Kidney (tissue), 13 donors: ENCODE measurements at regions not wholly inside any gene's neighbourhood (a gene's known extent, or its start where the extent isn't known, plus 50 kb on each side); places are given as distances from the start of the nearest gene placed in this dataset.

Source experiments
- DNase-seq, 5 donors: peaks; one replicate each; pipeline ENCODE4 v3.0.0-alpha.2; 2013 to 2020
- FAIRE-seq: peaks from 2 replicates; lab custom pipeline; 2012; peaks lifted over from hg19 to GRCh38; lab: Jason Lieb, UNC
- H3K27ac ChIP-seq, 2 donors: one replicate each; pipeline ENCODE4 v1.7.0; 2013; ENCODE audit warnings: low read depth in 2 of 2, low read length in 2 of 2, inconsistent platforms in 1 of 2
- H3K27me3 ChIP-seq: one replicate; pipeline ENCODE4 v1.7.1; 2013; ENCODE audit warnings: low read length, inconsistent platforms; ENCODE audit not compliant: control insufficient read depth, insufficient read depth
- H3K36me3 ChIP-seq, 3 donors: one replicate each; pipeline versions ENCODE4 v1.7.0 to v1.7.1; 2013; ENCODE audit warnings: low read length in 3 of 3, control low read depth in 1 of 3, inconsistent platforms in 1 of 3; ENCODE audit not compliant: insufficient read depth in 3 of 3, control insufficient read depth in 2 of 3
- H3K4me1 ChIP-seq, 3 donors: one replicate each; pipeline versions ENCODE4 v1.7.0 to v1.7.1; 2013; ENCODE audit warnings: low read length in 3 of 3, inconsistent platforms in 1 of 3, low read depth in 1 of 3; ENCODE audit not compliant: control insufficient read depth in 2 of 3, insufficient read depth in 2 of 3
- H3K4me3 ChIP-seq, 3 donors: one replicate each; pipeline versions ENCODE4 v1.7.0 to v1.8.1; 2013; ENCODE audit warnings: low read length in 3 of 3, control low read depth in 1 of 3, inconsistent platforms in 1 of 3
- H3K9ac ChIP-seq, 3 donors: one replicate each; pipeline versions ENCODE4 v1.7.0 to v1.7.1; 2013; ENCODE audit warnings: low read length in 3 of 3, control low read depth in 1 of 3, inconsistent platforms in 1 of 3
- H3K9me3 ChIP-seq, 3 donors: one replicate each; pipeline versions ENCODE4 v1.7.0 to v1.7.1; 2013; ENCODE audit warnings: low read length in 3 of 3, control low read depth in 1 of 3, inconsistent platforms in 1 of 3; ENCODE audit not compliant: control insufficient read depth in 2 of 3, insufficient read depth in 1 of 3
- CTCF ChIP-seq: IDR thresholded peaks from 3 replicates; pipeline ENCODE4 v1.5.1; 2012; ENCODE audit warnings: mild to moderate bottlenecking, moderate library complexity, borderline replicate concordance; ENCODE audit not compliant: insufficient read depth; ENCODE audit errors: extremely low read depth
- intact Hi-C: fragments of 100-400 bp; cut with DNase I; formaldehyde crosslinking; loops from one replicate; pipeline ENCODE4 v1.11.1; 2022
- donor health status: control.
- donor health status: control.
- donor health status: control.
- donor health status: control.
- donor health status: control.
- donor health status: DM: yes; HTN: yes; CAD: no.
- donor health status: Normal renal cell carcinoma (clear cell type).

GRCh38 chr6:113709936-113710509 lies 147.1 kb upstream of the MARCKS start:
- no peak for TF ChIP-seq CTCF
- intact Hi-C loops = no loop called here
- no peak for FAIRE-seq
- H3K36me3 ChIP-seq = no peaks in the 10 kb centered on the region
- no peaks in the 10 kb centered on the region for H3K27me3 ChIP-seq
- no peak for DNase-seq
- H3K4me3 ChIP-seq = no peak overlapping the region
- no peak overlapping the region for H3K9ac ChIP-seq
- H3K4me1 ChIP-seq = no peaks in the 10 kb centered on the region
- no peaks in the 10 kb centered on the region for H3K9me3 ChIP-seq
- no peak overlapping the region for H3K27ac ChIP-seq

GRCh38 chr6:113713665-113714064 lies 143.5 kb upstream of the MARCKS start:
- intact Hi-C loops = no loop called here
- no peak for TF ChIP-seq CTCF
- Histone ChIP-seq H3K4me3 (no peak overlapping the region), H3K36me3 (no peaks in the 10 kb centered on the region), H3K27me3 (no peaks in the 10 kb centered on the region), H3K27ac (no peak overlapping the region), H3K4me1 (no peaks in the 10 kb centered on the region), H3K9ac (no peak overlapping the region), H3K9me3 (no peaks in the 10 kb centered on the region)
- FAIRE-seq (no peak), DNase-seq (no peak)

- H3K27me3 ChIP-seq = no peaks in the 10 kb centered on the region
- intact Hi-C loops = no loop called here
- no peak overlapping the region for H3K9ac ChIP-seq
- DNase-seq (no peak), FAIRE-seq (no peak)
- H3K27ac ChIP-seq = no peak overlapping the region
- H3K36me3 ChIP-seq = no peaks in the 10 kb centered on the region
- no peaks in the 10 kb centered on the region for H3K4me1 ChIP-seq
- no peak for TF ChIP-seq CTCF
- no peak overlapping the region for H3K4me3 ChIP-seq
- no peaks in the 10 kb centered on the region for H3K9me3 ChIP-seq
These were observed 138.6 kb upstream of the MARCKS start for GRCh38 chr6:113718588-113718987.

- DNase-seq = no peak
- intact Hi-C loops = no loop called here
- Histone ChIP-seq H3K4me1 (no peaks in the 10 kb centered on the region), H3K27ac (no peak overlapping the region), H3K27me3 (no peaks in the 10 kb centered on the region), H3K4me3 (no peak overlapping the region), H3K9me3 (no peaks in the 10 kb centered on the region), H3K9ac (no peak overlapping the region), H3K36me3 (no peaks in the 10 kb centered on the region)
- no peak for FAIRE-seq
- TF ChIP-seq CTCF = no peak
These were observed 138.1 kb upstream of the MARCKS start for GRCh38 chr6:113719064-113719463.
